ENCODE measurements at regions not wholly inside any gene's neighbourhood (a gene's known extent, or its start where the extent isn't known, plus 50 kb on each side); places are given as distances from the start of the nearest gene placed in this dataset.

DNA sequence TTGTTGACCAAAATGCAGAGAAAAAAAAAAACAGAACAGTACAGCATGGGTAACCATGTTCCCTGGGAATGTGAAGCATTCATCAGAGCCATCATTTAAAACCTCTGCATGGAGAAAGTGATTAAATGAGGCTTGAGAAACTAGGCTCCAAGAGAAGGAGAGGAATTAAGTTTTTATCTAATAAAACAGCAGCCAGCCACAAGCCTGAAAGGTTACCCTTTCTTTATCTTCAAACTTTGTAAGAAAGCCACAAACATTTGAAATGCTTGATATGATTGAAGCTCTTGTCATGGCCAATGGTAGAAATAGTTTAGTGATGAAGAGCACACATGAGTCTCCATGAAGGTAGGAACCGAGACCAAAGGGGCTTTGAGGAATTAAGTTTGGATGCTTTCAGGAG, 144.9 kb upstream of the SYT1 start:
- no peak for DNase-seq (ENCODE audit: low spot score)
- in situ Hi-C loops (cut with MboI; ENCODE audit: low sequenced_read_pairs, unreplicated experiment), result no loop called here
- TF ChIP-seq, protein P1, sequence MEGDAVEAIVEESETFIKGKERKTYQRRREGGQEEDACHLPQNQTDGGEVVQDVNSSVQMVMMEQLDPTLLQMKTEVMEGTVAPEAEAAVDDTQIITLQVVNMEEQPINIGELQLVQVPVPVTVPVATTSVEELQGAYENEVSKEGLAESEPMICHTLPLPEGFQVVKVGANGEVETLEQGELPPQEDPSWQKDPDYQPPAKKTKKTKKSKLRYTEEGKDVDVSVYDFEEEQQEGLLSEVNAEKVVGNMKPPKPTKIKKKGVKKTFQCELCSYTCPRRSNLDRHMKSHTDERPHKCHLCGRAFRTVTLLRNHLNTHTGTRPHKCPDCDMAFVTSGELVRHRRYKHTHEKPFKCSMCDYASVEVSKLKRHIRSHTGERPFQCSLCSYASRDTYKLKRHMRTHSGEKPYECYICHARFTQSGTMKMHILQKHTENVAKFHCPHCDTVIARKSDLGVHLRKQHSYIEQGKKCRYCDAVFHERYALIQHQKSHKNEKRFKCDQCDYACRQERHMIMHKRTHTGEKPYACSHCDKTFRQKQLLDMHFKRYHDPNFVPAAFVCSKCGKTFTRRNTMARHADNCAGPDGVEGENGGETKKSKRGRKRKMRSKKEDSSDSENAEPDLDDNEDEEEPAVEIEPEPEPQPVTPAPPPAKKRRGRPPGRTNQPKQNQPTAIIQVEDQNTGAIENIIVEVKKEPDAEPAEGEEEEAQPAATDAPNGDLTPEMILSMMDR (IDR thresholded peaks at IDR 0.05; ENCODE audit: borderline replicate concordance, control extremely low read depth, extremely low read depth, insufficient read depth, missing control alignments), result no peak

GRCh38 chr12:78721906-78722305, 142.7 kb upstream of the SYT1 start:
- no peak for DNase-seq (ENCODE audit: low spot score)
- in situ Hi-C loops (cut with MboI; ENCODE audit: low sequenced_read_pairs, unreplicated experiment), result no loop called here
- TF ChIP-seq, protein P1 (IDR thresholded peaks at IDR 0.05; ENCODE audit: borderline replicate concordance, control extremely low read depth, extremely low read depth, insufficient read depth, missing control alignments), result no peak

- in situ Hi-C loops (cut with MboI; ENCODE audit: low sequenced_read_pairs, unreplicated experiment), result no loop called here
- TF ChIP-seq, protein P1 (IDR thresholded peaks at IDR 0.05; ENCODE audit: borderline replicate concordance, control extremely low read depth, extremely low read depth, insufficient read depth, missing control alignments), result no peak
- no peak for DNase-seq (ENCODE audit: low spot score)
Measured at GRCh38 chr12:78725033-78725432, 139.5 kb upstream of the SYT1 start.

- in situ Hi-C loops (cut with MboI; ENCODE audit: low sequenced_read_pairs, unreplicated experiment), result no loop called here
- no peak for DNase-seq (ENCODE audit: low spot score)
- TF ChIP-seq, protein P1 (IDR thresholded peaks at IDR 0.05; ENCODE audit: borderline replicate concordance, control extremely low read depth, extremely low read depth, insufficient read depth, missing control alignments), result no peak
Measured at GRCh38 chr12:78725951-78726580, 138.5 kb upstream of the SYT1 start.

DNA sequence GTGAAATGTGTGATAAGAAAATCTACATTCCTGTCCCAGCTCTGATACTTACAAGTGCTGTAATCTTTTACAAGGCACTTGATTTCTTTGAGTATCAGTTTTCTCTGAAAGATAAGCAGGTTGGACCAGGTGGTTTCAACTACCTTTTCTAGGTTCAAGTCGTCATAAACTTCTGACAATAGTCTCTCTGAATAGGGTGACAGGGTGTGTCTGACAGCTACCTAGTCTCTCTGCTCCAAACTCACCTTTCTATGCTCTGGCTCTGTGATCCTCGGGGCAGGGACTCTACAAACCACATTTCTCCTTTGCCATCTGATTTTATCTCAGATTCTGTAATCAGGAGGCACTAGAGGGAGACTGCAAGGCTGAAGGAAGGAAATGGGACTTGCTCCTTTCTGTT, 137.7 kb upstream of the SYT1 start:
- DNase-seq (ENCODE audit: low spot score), result no peak
- TF ChIP-seq, protein P1 (IDR thresholded peaks at IDR 0.05; ENCODE audit: borderline replicate concordance, control extremely low read depth, extremely low read depth, insufficient read depth, missing control alignments), result no peak

DNA sequence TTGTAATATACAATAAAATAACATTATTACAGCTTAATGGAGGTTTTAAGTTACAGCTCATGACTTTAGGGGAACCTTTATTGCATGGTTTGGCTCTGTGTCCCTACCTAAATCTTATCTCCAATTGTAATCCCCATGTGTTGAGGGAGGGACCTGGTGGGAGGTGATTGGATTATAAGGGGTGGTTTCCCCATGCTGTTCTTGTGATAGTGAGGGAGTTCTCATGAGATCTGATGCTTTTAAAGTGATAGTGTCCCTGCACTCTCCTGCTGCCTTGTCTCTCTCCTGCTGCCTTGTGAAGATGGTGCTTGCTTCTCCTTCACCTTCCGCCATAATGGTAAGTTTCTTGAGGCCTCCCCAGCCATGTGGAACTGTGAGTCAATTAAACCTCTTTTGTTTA, 132.1 kb upstream of the SYT1 start:
- in situ Hi-C loops (cut with MboI; ENCODE audit: low sequenced_read_pairs, unreplicated experiment), result no loop called here
- DNase-seq (ENCODE audit: low spot score), result no peak

More for the DNA sequence above, 137.7 kb upstream of the SYT1 start:
- in situ Hi-C loops (cut with MboI; ENCODE audit: low sequenced_read_pairs, unreplicated experiment), result no loop called here

More for the DNA sequence above, 132.1 kb upstream of the SYT1 start:
- TF ChIP-seq, protein P1 (IDR thresholded peaks at IDR 0.05; ENCODE audit: borderline replicate concordance, control extremely low read depth, extremely low read depth, insufficient read depth, missing control alignments), result no peak
